HFF-Myc (cell line): ENCODE measurements at regions not wholly inside any gene's neighbourhood (a gene's known extent, or its start where the extent isn't known, plus 50 kb on each side); places are given as distances from the start of the nearest gene placed in this dataset.

ENCODE experiments used
- DNase-seq: peaks from one replicate; pipeline ENCODE4 v3.0.0-alpha.2; 2011; ENCODE audit warnings: low read depth; ENCODE audit errors: extremely low read depth
- H3K4me3 ChIP-seq: replicated peaks from 2 replicates; pipeline ENCODE4 v1.5.1; 2011; ENCODE audit warnings: low read depth, mild to moderate bottlenecking, control low read depth, low read length
- CTCF ChIP-seq: IDR thresholded peaks from 2 replicates; pipeline ENCODE4 v1.5.1; 2012; ENCODE audit warnings: mild to moderate bottlenecking, low read depth, low read length, control low read depth; ENCODE audit errors: missing control alignments

GRCh38 chr10:118449521-118449920 lies 107.4 kb upstream of the FAM204A start:
- no peak for DNase-seq
- TF ChIP-seq CTCF, result no peak
- no peak overlapping the region for H3K4me3 ChIP-seq

DNA sequence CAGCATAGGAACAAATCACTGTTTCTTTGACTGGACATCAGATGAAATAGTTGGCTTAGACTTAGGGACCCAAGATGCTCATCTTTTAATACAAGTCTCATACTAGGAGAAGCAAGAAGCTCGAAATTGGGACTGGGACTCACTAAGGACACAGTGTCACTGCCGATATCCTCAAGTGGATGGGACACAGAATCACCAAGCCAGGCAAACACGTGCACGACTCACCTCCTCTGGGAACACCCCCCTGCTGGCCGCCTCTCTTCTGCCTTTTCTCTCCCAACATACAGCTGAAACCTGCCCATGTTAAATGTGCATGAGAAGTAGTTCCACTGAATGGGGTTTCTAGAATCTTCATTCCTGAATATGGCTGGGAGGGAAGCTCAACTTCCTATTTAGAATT lies 106.6 kb upstream of the FAM204A start:
- no peak for DNase-seq
- no peak overlapping the region for H3K4me3 ChIP-seq
- TF ChIP-seq CTCF, result no peak

GRCh38 chr10:118447478-118448270 lies 105.5 kb upstream of the FAM204A start:
- TF ChIP-seq CTCF, result no peak
- peak; percentile 22 for DNase-seq
- no peak overlapping the region for H3K4me3 ChIP-seq

DNA sequence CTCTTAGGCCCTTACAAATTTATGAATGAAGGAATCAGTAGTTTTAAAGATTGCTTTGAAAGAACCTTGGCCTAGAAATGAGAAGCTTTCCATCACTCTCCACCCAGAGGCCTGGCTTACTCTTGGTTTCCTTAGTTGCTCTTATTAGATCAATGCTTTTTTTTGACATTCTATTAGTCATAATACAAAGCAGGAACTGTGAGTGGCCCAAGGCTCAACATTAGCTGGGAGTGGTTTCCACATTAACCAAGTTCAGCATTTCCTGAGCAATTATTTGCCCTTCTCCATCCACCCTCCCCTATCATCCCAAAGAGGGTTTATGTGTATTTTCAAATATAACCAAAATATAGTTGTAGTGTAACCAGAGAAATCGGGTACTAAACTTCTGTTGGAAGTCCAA lies 103.4 kb upstream of the FAM204A start:
- no peak overlapping the region for H3K4me3 ChIP-seq
- no peak for DNase-seq
- TF ChIP-seq CTCF, result no peak

DNA sequence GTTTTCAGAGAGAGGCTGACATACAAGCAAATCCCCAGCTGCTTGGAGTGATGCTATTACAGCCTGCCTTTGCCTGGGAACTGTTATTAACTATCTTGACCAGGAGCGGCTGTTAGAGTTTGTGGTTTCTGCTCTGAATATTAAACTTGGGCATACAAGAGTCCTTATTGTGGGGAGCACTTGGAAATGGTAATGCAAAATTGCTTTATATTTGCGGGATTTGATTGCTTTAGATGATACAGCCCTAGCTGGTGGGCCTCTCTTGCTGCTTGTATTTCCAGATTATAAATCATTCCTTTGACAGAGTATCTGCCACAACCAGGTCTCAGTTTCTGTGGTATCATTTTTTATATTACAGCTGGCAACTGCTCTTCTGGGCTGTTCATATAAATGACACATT lies 101.9 kb upstream of the FAM204A start:
- no peak for DNase-seq
- H3K4me3 ChIP-seq, result no peak overlapping the region
- TF ChIP-seq CTCF, result no peak

- no peak overlapping the region for H3K4me3 ChIP-seq
- no peak for TF ChIP-seq CTCF
- DNase-seq, result no peak
These were observed 99.9 kb upstream of the FAM204A start for GRCh38 chr10:118442032-118442431.

- H3K4me3 ChIP-seq, result no peak overlapping the region
- no peak for DNase-seq
- no peak for TF ChIP-seq CTCF
These were observed 97.7 kb upstream of the FAM204A start for GRCh38 chr10:118439824-118440223.
